H1 (cell line): ENCODE measurements at regions not wholly inside any gene's neighbourhood (a gene's known extent, or its start where the extent isn't known, plus 50 kb on each side); places are given as distances from the start of the nearest gene placed in this dataset.

Experiments
- CTCF ChIA-PET: fragments of 300-600 bp; sonication (Branson Sonifier 250); formaldehyde crosslinking; loops from one replicate; lab custom pipeline; 2021; ENCODE audit not compliant: partially characterized antibody; lab: Charles Lee
- POLR2A ChIA-PET: fragments of 300-600 bp; sonication (Branson Sonifier 250); formaldehyde crosslinking; loops from one replicate; lab custom pipeline; 2021; ENCODE audit warnings: inconsistent platforms; ENCODE audit not compliant: partially characterized antibody; lab: Charles Lee
- DNase-seq, 2 experiments: peaks; one replicate each; pipeline versions ENCODE4 v3.0.0 to v3.0.0-alpha.2; 2010 to 2022; ENCODE audit warnings: low spot score in 2 of 2, low read depth in 1 of 2, mixed read lengths in 1 of 2
- FAIRE-seq: peaks from 2 replicates; lab custom pipeline; 2011; peaks lifted over from hg19 to GRCh38; lab: Jason Lieb, UNC
- H2AFZ ChIP-seq: 2 replicates; pipeline ENCODE4 v1.8.1; 2012; ENCODE audit warnings: low read length, inconsistent platforms
- H2AK5ac ChIP-seq: 2 replicates; pipeline ENCODE4 v1.6.1; 2013; ENCODE audit warnings: low read depth, low read length
- H2BK120ac ChIP-seq: replicated peaks from 2 replicates; pipeline ENCODE3; 2013; ENCODE audit warnings: low read depth, low read length, inconsistent platforms
- H2BK12ac ChIP-seq: 2 replicates; pipeline ENCODE4 v1.6.1; 2013; ENCODE audit warnings: low read depth, low read length
- H2BK15ac ChIP-seq: 2 replicates; pipeline ENCODE4 v1.6.1; 2013; ENCODE audit warnings: low read length
- H2BK20ac ChIP-seq: 2 replicates; pipeline ENCODE4 v1.6.1; 2013; ENCODE audit warnings: low read length
- H2BK5ac ChIP-seq: 2 replicates; pipeline ENCODE4 v1.6.1; 2013; ENCODE audit warnings: low read depth, low read length
- H3K14ac ChIP-seq: 2 replicates; pipeline ENCODE4 v1.6.1; 2013; ENCODE audit warnings: inconsistent platforms; ENCODE audit not compliant: insufficient read length
- H3K18ac ChIP-seq: 2 replicates; pipeline ENCODE4 v1.6.1; 2013; ENCODE audit warnings: low read length; ENCODE audit errors: extremely low read depth
- H3K23ac ChIP-seq: 2 replicates; pipeline ENCODE4 v1.6.1; 2013; ENCODE audit warnings: inconsistent platforms; ENCODE audit not compliant: insufficient read length
- H3K23me2 ChIP-seq: 2 replicates; pipeline ENCODE4 v1.6.1; 2013; ENCODE audit warnings: low read depth, low read length
- H3K27ac ChIP-seq: 2 replicates; pipeline ENCODE4 v1.6.1; 2011; ENCODE audit warnings: low read depth, low read length, inconsistent platforms
- H3K27me3 ChIP-seq, 4 experiments: replicated peaks in 1 of 4; 1 replicate in 1 of 4; 2 replicates in 3 of 4; pipeline versions ENCODE4 v1.6.1 to v1.8.1; 2011 to 2013; ENCODE audit warnings: low read length in 3 of 4, mild to moderate bottlenecking in 3 of 4, inconsistent platforms in 2 of 4, mixed read lengths in 2 of 4, moderate library complexity in 1 of 4; ENCODE audit not compliant: control insufficient read depth in 3 of 4, insufficient read depth in 3 of 4; ENCODE audit errors: extremely low read depth in 1 of 4
- H3K36me3 ChIP-seq, 4 experiments: 2 replicates each; pipeline versions ENCODE4 v1.6.1 to v1.8.1; 2011 to 2013; ENCODE audit warnings: mild to moderate bottlenecking in 4 of 4, low read length in 3 of 4, moderate library complexity in 2 of 4, control low read depth in 1 of 4, inconsistent platforms in 1 of 4; ENCODE audit not compliant: insufficient read depth in 4 of 4, control insufficient read depth in 2 of 4
- H3K4ac ChIP-seq: replicated peaks from 2 replicates; pipeline ENCODE3; 2013; ENCODE audit warnings: low read length, low read depth, mixed read lengths, inconsistent platforms; ENCODE audit not compliant: insufficient read length
- H3K4me1 ChIP-seq, 4 experiments: replicated peaks in 1 of 4; 1 replicate in 1 of 4; 2 replicates in 3 of 4; pipeline versions ENCODE4 v1.6.1 to v1.8.1; 2011 to 2013; ENCODE audit warnings: low read length in 3 of 4, inconsistent platforms in 2 of 4, mixed read lengths in 1 of 4; ENCODE audit not compliant: insufficient read depth in 4 of 4, control insufficient read depth in 3 of 4
- H3K4me2 ChIP-seq, 2 experiments: 2 replicates each; pipeline versions ENCODE4 v1.6.1 to v1.8.1; 2011 to 2013; ENCODE audit warnings: low read depth in 2 of 2, low read length in 2 of 2, control low read depth in 1 of 2, inconsistent platforms in 1 of 2, mild to moderate bottlenecking in 1 of 2; ENCODE audit not compliant: insufficient read depth in 1 of 2
- H3K4me3 ChIP-seq, 4 experiments: fragments of 200-600, 300-600 bp in 1 of 4; sonication (generic), shearing (Covaris generic), sonication (Bioruptor Twin) in 1 of 4; 2 replicates each; pipeline versions ENCODE4 v1.5.1 to v1.8.1; 2011 to 2016; ENCODE audit warnings: low read length in 4 of 4, low read depth in 3 of 4, control low read depth in 2 of 4, inconsistent platforms in 2 of 4, mild to moderate bottlenecking in 2 of 4, mixed read lengths in 1 of 4, moderate library complexity in 1 of 4; ENCODE audit not compliant: insufficient read depth in 2 of 4; ENCODE audit errors: extremely low read depth in 1 of 4
- H3K56ac ChIP-seq: replicated peaks from 2 replicates; pipeline ENCODE3; 2013; ENCODE audit warnings: low read depth, mild to moderate bottlenecking, mixed read lengths, low read length, inconsistent platforms; ENCODE audit not compliant: insufficient read length
- H3K79me1 ChIP-seq: 2 replicates; pipeline ENCODE4 v1.6.1; 2013; ENCODE audit warnings: low read depth, low read length, control low read depth
- H3K79me2 ChIP-seq, 2 experiments: 2 replicates each; pipeline versions ENCODE4 v1.6.1 to v1.8.1; 2012 to 2013; ENCODE audit warnings: low read length in 2 of 2, mild to moderate bottlenecking in 2 of 2, inconsistent platforms in 1 of 2; ENCODE audit not compliant: insufficient read depth in 2 of 2, control insufficient read depth in 1 of 2
- H3K9ac ChIP-seq, 4 experiments: replicated peaks in 1 of 4; 1 replicate in 1 of 4; 2 replicates in 3 of 4; pipeline versions ENCODE4 v1.6.1 to v1.8.1; 2011 to 2013; ENCODE audit warnings: low read depth in 3 of 4, low read length in 3 of 4, control low read depth in 2 of 4, mild to moderate bottlenecking in 2 of 4, moderate library complexity in 2 of 4, inconsistent platforms in 1 of 4; ENCODE audit errors: extremely low read depth in 1 of 4
- H3K9me3 ChIP-seq, 2 experiments: 2 replicates each; pipeline versions ENCODE4 v1.6.1 to v1.8.1; 2012 to 2013; ENCODE audit warnings: mild to moderate bottlenecking in 2 of 2, moderate library complexity in 2 of 2, control low read depth in 1 of 2, inconsistent platforms in 1 of 2, low read depth in 1 of 2, low read length in 1 of 2, mixed read lengths in 1 of 2; ENCODE audit not compliant: insufficient read depth in 2 of 2
- H4K20me1 ChIP-seq, 2 experiments: replicated peaks in 1 of 2; 2 replicates each; pipeline versions ENCODE3 to v1.8.1; 2011 to 2013; ENCODE audit warnings: inconsistent platforms in 2 of 2, low read length in 2 of 2, mild to moderate bottlenecking in 1 of 2; ENCODE audit not compliant: insufficient read depth in 2 of 2, control insufficient read depth in 1 of 2
- H4K5ac ChIP-seq: 2 replicates; pipeline ENCODE4 v1.6.1; 2013; ENCODE audit warnings: low read length, low read depth, mixed read lengths, inconsistent platforms; ENCODE audit not compliant: insufficient read length
- H4K8ac ChIP-seq: 2 replicates; pipeline ENCODE4 v1.8.0; 2013; ENCODE audit warnings: mild to moderate bottlenecking, moderate library complexity, low read length, inconsistent platforms; ENCODE audit not compliant: insufficient read depth; ENCODE audit errors: extremely low read depth
- H4K91ac ChIP-seq: replicated peaks from 2 replicates; pipeline ENCODE3; 2013; ENCODE audit warnings: low read length, mixed read lengths, inconsistent platforms; ENCODE audit not compliant: insufficient read length
- CHD2 ChIP-seq: IDR thresholded peaks from 2 replicates; pipeline ENCODE4 v1.6.1; 2012; ENCODE audit warnings: low read length, improper control_type of control experiment
- CREB1 ChIP-seq: IDR thresholded peaks from 2 replicates; pipeline ENCODE4 v1.6.1; 2012; ENCODE audit warnings: inconsistent platforms
- EP300 ChIP-seq, 2 experiments: IDR thresholded peaks; 1 replicate in 1 of 2; 2 replicates in 1 of 2; pipeline ENCODE4 v1.6.1; 2011 to 2012; ENCODE audit warnings: low read depth in 2 of 2, low read length in 2 of 2, mild to moderate bottlenecking in 2 of 2, borderline replicate concordance in 1 of 2, inconsistent platforms in 1 of 2, moderate library complexity in 1 of 2
- GTF2F1 ChIP-seq: IDR thresholded peaks from 2 replicates; pipeline ENCODE4 v1.6.1; 2012; ENCODE audit warnings: low read depth, low read length, improper control_type of control experiment, borderline replicate concordance
- JUND ChIP-seq: IDR thresholded peaks from 2 replicates; pipeline ENCODE4 v1.6.1; 2011; ENCODE audit warnings: mild to moderate bottlenecking, improper control_type of control experiment, low read length
- KDM5A ChIP-seq: fragments of 200-600 bp; IDR thresholded peaks from 2 replicates; pipeline ENCODE4 v1.7.1; 2012; ENCODE audit warnings: mild to moderate bottlenecking, low read length, inconsistent platforms, mixed read lengths
- NANOG ChIP-seq: IDR thresholded peaks from 2 replicates; pipeline ENCODE4 v1.6.1; 2011; ENCODE audit warnings: low read length, low read depth, mild to moderate bottlenecking, inconsistent platforms; ENCODE audit not compliant: insufficient read depth, poor library complexity, severe bottlenecking
- POLR2AphosphoS5 ChIP-seq: IDR thresholded peaks from 2 replicates; pipeline ENCODE4 v1.6.1; 2011; ENCODE audit warnings: low read depth, low read length
- RFX5 ChIP-seq: IDR thresholded peaks from 2 replicates; pipeline ENCODE4 v1.6.1; 2011; ENCODE audit warnings: low read depth, low read length, improper control_type of control experiment, borderline replicate concordance
- RXRA ChIP-seq: IDR thresholded peaks from 2 replicates; pipeline ENCODE4 v1.6.1; 2011; ENCODE audit warnings: low read depth, mild to moderate bottlenecking, low read length, moderate library complexity; ENCODE audit not compliant: insufficient read depth
- SIN3A ChIP-seq, 2 experiments: IDR thresholded peaks in 1 of 2; conservative IDR thresholded peaks in 1 of 2; 2 replicates each; pipeline ENCODE4 v1.6.1; 2011 to 2012; ENCODE audit warnings: low read length in 2 of 2, improper control_type of control experiment in 1 of 2, low read depth in 1 of 2, mild to moderate bottlenecking in 1 of 2
- SRF ChIP-seq: IDR thresholded peaks from 2 replicates; pipeline ENCODE4 v1.6.1; 2011; ENCODE audit warnings: mild to moderate bottlenecking, low read depth, low read length, moderate library complexity
- TEAD4 ChIP-seq: IDR thresholded peaks from 2 replicates; pipeline ENCODE4 v1.6.1; 2012; ENCODE audit warnings: low read depth, low read length, inconsistent platforms, mixed read lengths
- WGBS, 2 experiments: shearing (Covaris generic) in 1 of 2; methylation state at CpG; one replicate each; pipeline versions ENCODE4 v1.1.6 to v1.1.7; 2013 to 2015; ENCODE audit warnings: low lambda C conversion rate in 2 of 2, mixed read lengths in 2 of 2, inconsistent platforms in 1 of 2, low coverage in 1 of 2, missing lambda C conversion rate in 1 of 2; ENCODE audit not compliant: insufficient replicate concordance in 2 of 2, insufficient coverage in 1 of 2, insufficient read length in 1 of 2; ENCODE audit errors: extremely low coverage in 1 of 2, missing lambda C conversion rate in 1 of 2; 5-methylcytosine and 5-hydroxymethylcytosine counted together

- Histone ChIP-seq H3K79me1 (no peaks in the 10 kb centered on the region), H2BK120ac (no peak overlapping the region), H3K23ac (no peak overlapping the region), H3K79me2 (no peaks in the 10 kb centered on the region), H3K27me3 (no peaks in the 10 kb centered on the region), H3K9ac (no peak overlapping the region), H3K36me3 (0 out of 8 replicates have a peak, but pooled peaks cover 0 to 3% (median 0%) of the 10 kb centered on the region in 4 experiments), H2BK20ac (no peak overlapping the region), H3K4me3 (no peak overlapping the region), H2AK5ac (no peak overlapping the region), H3K9me3 (peaks cover 4 to 8% of the 10 kb centered on the region in 2 experiments; a peak in 2 of 4 replicates), H3K23me2 (no peaks in the 10 kb centered on the region), H2AFZ (no peak overlapping the region), H3K4ac (no peak overlapping the region), H3K14ac (no peak overlapping the region), H4K8ac (no peak overlapping the region), H3K27ac (no peak overlapping the region), H4K20me1 (no peaks in the 10 kb centered on the region), H3K18ac (no peak overlapping the region), H3K4me2 (no peak overlapping the region), H4K91ac (no peak overlapping the region), H2BK15ac (no peak overlapping the region), H2BK12ac (no peak overlapping the region), H3K4me1 (no peaks in the 10 kb centered on the region), H3K56ac (no peak overlapping the region), H2BK5ac (no peak overlapping the region), H4K5ac (no peak overlapping the region)
- CTCF ChIA-PET: no interaction called here
- WGBS, 2 experiments: 92% methylated on average over 13 of the region's 17 CpGs; no CpG with 5 or more reads in 1 of the 2 experiments
- no peak for TF ChIP-seq GTF2F1
- no peak for TF ChIP-seq RXRA
- TF ChIP-seq KDM5A: no peak
- TF ChIP-seq EP300 (IDR thresholded peaks at IDR 0.05; ENCODE audit: borderline replicate concordance in 1 of 2, low read depth in 2 of 2, low read length in 2 of 2): no peak
- TF ChIP-seq POLR2AphosphoS5: no peak
- TF ChIP-seq SRF: no peak
- TF ChIP-seq TEAD4: no peak
- no peak for TF ChIP-seq SIN3A (conservative IDR thresholded peaks at IDR 0.05 in 1 of 2, IDR thresholded peaks at IDR 0.05 in 1 of 2; ENCODE audit: low read depth in 1 of 2, low read length in 2 of 2)
- TF ChIP-seq CREB1: no peak
- TF ChIP-seq NANOG: no peak
- TF ChIP-seq CHD2: no peak
- no peak for TF ChIP-seq RFX5
- TF ChIP-seq JUND: no peak
- no peak for FAIRE-seq
- no peak for DNase-seq
- POLR2A ChIA-PET: no interaction called here
These were observed 764.3 kb upstream of the TYRP1 start for GRCh38 chr9:11928871-11929321.
